Astrocyte of the cerebellum (primary cell): ENCODE measurements at regions not wholly inside any gene's neighbourhood (a gene's known extent, or its start where the extent isn't known, plus 50 kb on each side); places are given as distances from the start of the nearest gene placed in this dataset.

Experiments used
- DNase-seq: peaks from one replicate; pipeline ENCODE4 v3.0.0-alpha.2; 2011; ENCODE audit warnings: low read depth
- H3K4me3 ChIP-seq: 2 replicates; pipeline ENCODE4 v1.5.1; 2011; ENCODE audit warnings: mild to moderate bottlenecking, low read depth, low read length, moderate library complexity
- CTCF ChIP-seq: IDR thresholded peaks from 2 replicates; pipeline ENCODE4 v1.5.1; 2012; ENCODE audit warnings: low read length, low read depth, moderate library complexity, mild to moderate bottlenecking; ENCODE audit errors: missing control alignments
- in situ Hi-C: cut with HindIII; loops from 2 replicates; pipeline ENCODE4 v1.10.0; 2017; ENCODE audit warnings: low sequenced_read_pairs

- no peak for DNase-seq
- no peak for TF ChIP-seq CTCF
- in situ Hi-C loops, result no loop called here
- no peak overlapping the region for H3K4me3 ChIP-seq
These were observed 92.9 kb upstream of the IGF1 start for GRCh38 chr12:102573237-102573636.

GRCh38 chr12:102571889-102572288 is 91.5 kb upstream of the IGF1 start:
- H3K4me3 ChIP-seq, result no peak overlapping the region
- no peak for DNase-seq
- no peak for TF ChIP-seq CTCF
- in situ Hi-C loops, result no loop called here

- in situ Hi-C loops, result no loop called here
- no peak for DNase-seq
- no peak for TF ChIP-seq CTCF
- H3K4me3 ChIP-seq, result no peak overlapping the region
These were observed 89.9 kb upstream of the IGF1 start for GRCh38 chr12:102570256-102570655.

GRCh38 chr12:102569803-102570202 is 89.4 kb upstream of the IGF1 start:
- no peak overlapping the region for H3K4me3 ChIP-seq
- in situ Hi-C loops, result no loop called here
- TF ChIP-seq CTCF, result no peak
- DNase-seq, result no peak

- in situ Hi-C loops, result no loop called here
- no peak for DNase-seq
- no peak for TF ChIP-seq CTCF
- no peak overlapping the region for H3K4me3 ChIP-seq
These were observed 87.9 kb upstream of the IGF1 start for GRCh38 chr12:102568276-102568675.

- peak; percentile 26 for DNase-seq
These were observed 86.9 kb upstream of the IGF1 start for GRCh38 chr12:102567031-102567985.

More at GRCh38 chr12:102567031-102567985, 86.9 kb upstream of the IGF1 start:
- H3K4me3 ChIP-seq, result no peak overlapping the region
- in situ Hi-C loops, result no loop called here
- no peak for TF ChIP-seq CTCF
